ENCODE measurements at regions not wholly inside any gene's neighbourhood (a gene's known extent, or its start where the extent isn't known, plus 50 kb on each side); places are given as distances from the start of the nearest gene placed in this dataset.
"Not testable (repeated sequence)": the region's sequence is repeated elsewhere in the genome, so short reads cannot be mapped to it uniquely, and the experiment has no call there.

DNA sequence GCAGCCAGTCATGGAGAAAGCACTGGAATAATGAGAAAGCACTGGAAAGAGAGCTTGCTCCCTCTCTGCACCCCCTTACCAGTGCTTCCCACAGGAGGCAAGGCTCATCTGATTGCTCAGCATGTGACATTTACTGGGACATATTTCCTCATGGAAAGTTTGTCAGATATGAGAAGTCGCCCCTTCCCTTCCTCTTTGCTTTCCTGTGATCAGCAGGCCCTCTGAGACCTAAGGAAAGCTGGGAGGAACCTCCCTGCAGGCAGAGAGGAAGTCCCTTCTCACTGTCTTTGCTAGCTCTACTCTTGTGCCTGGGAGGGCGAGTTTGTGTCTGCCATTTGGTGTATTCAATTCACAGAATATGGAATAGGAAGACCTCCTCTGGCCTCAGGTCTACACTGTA lies 283.8 kb downstream of the ALDH8A1 start:
- DNase-seq: no peak

DNA sequence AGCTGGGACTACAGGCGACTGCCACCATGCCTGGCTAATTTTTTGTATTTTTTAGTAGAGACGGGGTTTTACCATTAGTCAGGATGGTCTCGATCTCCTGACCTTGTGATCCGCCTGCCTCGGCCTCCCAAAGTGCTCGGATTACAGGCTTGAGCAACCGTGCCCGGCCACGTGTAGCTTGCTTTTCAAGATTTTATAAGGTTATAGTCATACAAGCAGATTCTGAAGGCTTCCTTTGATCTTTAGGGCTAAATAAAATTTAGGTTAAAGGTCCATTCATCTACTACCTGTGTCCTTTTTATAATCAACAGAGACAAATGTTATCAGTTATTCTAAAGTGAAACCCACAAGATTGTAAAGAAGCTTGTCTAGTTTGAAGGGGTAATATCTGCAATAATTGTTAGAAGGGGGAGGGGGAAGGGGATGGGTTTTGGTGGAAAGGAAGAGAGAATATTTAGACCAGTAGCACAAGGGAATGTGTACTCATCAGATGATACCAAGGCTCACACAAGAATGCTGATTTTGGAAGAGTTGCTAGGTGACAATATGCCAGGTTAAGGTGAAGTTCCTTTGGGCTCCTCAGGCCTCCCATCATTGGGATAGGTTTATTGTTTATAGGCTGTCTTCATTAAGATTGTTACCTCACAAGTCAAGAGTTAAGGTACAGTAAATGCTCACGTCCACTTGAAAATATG lies 284.7 kb downstream of the ALDH8A1 start:
- no peak for DNase-seq

DNA sequence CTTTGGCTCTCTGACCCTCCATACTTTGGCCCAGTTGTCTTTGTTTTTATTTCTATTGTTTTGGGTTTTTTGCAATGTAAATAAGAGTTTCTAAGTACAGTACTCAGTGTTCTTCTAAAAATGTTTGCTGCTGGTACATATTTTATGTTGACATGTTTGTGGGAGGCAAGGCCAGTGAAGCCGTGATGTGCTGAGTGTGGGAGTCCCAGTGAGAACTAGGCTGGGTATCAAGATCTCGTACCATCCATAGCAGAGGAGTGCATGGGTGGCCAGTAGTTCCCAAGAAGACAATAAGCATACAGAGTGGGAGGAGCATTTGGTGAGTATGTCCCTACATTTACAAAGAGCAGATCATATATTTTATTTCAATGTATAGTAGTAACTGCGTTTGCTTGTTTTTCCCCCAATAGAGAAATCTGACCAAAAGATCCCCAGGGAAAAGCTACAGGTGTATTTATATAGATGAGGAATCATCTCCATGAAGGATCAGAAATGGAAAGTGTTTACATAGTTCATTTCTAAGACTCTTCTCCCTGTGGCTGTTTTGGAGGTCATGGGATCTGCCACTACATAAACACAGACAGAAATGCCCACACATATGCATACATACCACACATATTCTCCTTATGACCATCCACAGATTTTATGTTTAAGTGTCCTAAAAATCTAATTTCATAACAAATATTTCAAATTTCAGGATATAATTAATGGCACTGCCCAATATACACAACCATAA lies 285.9 kb downstream of the ALDH8A1 start:
- no peak for DNase-seq

DNA sequence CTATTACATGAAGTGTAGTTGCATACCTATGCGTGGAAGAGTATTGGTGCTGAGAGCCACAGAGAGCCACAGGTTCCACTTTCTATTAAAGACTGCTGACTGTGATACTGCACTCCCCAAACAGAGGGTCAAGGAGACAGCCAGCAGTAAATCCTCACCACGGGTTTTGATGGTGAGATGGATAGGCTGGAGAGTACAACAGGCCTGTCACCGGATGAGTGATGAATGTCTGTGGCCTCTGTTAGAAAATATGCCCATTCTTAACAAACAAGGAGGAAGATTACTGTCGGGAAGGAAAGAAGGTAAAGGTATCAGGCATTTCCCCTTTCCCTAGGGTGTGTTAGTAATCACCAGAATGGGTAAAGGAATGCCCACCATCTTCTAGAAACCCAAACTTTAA lies 286.5 kb downstream of the ALDH8A1 start:
- no peak for DNase-seq

DNA sequence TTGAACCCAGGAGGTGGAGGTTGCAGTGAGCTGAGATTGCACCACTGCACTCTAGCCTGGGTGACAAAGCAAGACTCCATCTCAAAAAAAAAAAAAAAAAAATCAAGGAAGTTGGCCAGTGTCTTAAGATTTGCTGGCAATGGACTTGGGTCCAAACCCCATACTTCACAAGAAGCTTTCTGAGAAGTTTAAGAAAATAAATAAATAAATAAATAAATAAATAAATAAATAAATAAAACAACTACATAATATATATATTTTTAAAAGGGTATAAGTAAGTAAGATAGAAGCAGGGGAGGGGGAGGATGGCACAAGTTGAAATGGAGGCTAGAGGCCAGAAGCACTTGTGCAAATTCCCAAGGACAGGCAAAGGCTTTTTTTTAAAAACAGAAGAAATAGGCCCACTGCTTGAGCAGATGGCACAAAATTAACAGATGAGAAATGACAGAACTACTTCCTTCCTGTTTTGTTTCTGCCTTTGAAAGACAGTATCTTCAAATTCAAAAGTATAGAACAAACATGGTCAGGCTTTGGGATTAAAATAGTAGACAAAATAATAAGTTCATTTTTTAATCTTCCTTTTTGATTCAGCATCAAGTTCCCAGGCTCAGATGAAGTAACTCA lies 287.7 kb downstream of the ALDH8A1 start:
- no peak for DNase-seq

DNA sequence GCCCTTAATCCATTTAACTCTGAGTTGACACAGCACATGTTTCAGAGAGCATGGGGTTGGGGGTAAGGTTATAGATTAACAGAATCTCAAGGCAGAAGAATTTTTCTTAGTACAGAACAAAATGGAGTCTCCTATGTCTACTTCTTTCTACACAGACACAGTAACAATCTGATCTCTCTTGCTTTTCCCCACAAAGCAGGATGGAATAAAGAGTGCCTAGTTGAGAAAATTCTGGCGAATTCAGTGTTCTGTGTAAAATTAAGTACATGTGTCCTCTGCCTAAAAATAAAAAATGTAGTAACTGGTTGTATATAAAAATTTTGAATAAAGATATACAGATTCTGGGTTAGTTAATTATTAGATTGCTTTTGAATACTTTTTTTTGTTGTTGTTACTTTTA lies 290.0 kb downstream of the ALDH8A1 start:
- DNase-seq: not testable (repeated sequence)

DNA sequence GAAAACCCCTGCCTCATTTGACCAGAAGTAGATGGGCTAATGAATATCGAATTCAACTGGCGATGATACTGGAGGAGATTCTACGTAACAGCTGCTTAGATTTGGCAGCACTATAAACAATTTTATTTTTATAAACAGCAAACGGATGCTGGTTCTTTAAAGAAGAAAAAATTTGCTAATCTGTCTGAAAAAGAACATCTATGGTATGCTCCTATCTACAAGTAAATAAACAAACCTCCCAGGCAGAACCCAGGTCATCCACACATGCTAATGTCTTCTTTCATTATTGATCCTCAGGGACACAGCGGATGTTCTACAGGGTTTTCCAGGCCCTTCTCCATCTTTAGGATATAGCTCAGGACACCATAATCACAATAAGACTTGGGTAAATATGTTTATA lies 291.3 kb downstream of the ALDH8A1 start:
- no peak for DNase-seq

DNA sequence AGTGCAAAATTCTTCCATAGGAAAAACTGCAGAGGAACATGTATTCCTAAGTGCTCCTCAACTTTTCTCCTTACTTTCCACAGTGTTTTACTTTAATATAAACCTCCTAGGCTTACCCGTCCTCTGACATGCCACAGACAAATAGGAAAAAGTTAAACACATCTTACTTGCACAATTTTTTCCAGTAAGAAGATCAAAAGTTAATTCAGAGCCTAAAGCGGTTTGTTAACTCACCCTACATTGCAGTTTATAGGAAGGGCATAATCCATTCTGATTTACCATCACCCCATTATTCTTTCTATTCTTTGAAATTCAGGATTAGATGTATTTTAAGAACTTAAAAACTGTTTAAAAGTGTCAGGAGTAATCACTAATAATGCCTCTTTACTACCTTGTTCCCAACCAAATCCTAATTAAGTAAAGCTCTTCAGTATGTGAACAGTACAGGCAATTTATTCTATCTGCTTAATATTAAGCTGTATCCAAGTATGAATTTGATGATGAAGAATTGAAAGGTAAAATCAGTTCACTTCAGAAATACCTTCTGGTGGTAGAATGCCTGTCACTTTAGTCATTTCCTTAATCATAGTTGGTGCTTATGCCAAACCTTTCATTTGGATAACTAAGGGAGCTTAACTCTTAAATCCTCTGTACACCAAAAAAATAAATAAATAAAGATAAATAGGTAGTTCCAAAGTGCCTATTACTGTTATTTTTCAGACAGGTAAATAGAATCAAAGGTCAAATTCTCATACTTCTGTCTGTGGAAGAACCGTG lies 292.0 kb downstream of the ALDH8A1 start:
- no peak for DNase-seq

DNA sequence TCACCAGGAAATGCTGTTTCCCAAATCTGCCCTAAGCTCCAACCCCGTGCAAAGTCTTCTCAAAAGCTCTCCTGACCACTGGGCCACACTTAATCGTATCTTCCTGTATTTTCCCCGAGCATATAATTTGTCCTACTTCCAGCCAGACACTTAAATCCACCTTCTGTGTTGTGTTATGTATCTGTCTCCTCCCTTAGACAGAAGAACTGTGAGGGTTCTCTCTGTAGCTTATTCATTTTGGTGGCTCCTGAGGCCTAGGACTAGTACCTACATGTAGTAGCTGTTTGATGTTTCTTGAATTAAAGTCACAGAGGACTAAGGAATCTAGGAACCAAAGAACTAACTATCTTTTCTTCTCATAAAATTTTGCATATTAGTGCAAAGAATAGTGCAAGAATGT lies 292.6 kb downstream of the ALDH8A1 start:
- DNase-seq: no peak

DNA sequence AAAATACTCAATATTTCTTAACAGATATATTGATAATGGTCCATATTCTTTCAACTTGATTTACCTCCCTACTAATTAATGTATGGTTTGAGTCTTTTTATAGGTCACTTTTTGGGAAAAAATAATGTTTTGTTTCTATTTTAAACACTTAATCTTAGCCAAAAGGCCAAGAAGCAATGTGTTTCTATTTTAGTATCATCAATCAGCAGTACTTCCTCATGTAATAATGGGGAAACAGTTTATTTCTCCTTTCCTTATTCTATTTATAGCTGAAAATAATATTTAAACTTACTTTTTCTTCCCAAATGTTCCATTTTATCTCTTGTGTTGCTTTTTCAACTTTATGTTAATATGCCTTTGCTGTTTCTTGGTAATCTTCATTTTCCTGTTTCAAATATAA lies 295.1 kb downstream of the ALDH8A1 start:
- no peak for DNase-seq

DNA sequence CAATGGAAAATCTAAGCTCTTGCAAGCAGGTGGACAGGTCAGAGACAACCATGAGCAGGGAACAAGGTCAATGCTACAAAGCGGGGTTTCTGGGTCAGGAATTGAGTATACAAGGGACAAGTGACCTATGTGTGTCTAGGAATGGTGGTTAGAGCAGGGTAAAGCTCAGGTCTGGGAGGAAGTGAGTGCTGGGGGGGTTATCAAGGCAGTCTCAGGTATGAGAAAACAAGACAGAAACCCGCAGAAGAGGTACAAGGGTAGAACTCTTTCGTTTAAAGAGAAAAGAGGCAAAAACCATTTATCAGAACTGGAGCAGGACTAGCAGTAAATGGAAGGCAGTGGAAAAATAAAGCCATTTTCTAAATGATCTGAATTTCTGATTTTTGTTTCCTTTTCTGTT lies 298.4 kb downstream of the ALDH8A1 start:
- DNase-seq: no peak

DNA sequence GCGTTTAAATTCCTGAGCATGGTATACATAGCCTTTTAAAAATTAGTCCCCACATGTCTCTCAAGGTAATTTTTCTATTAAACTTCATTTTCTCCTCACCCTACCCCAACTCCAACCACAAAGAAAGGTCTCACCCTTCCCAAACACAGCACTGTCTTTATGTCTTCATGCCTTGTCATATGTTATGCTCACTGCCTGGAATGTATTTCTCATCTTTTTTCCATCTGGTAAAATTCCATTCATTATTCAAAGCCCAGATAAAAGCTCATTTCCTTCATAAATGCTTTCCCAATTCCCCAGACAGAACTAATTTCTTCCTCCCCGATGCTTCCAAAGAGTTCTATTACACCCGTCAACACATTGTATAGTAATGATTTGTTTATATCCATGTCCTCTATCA lies 302.0 kb downstream of the ALDH8A1 start:
- DNase-seq: no peak

DNA sequence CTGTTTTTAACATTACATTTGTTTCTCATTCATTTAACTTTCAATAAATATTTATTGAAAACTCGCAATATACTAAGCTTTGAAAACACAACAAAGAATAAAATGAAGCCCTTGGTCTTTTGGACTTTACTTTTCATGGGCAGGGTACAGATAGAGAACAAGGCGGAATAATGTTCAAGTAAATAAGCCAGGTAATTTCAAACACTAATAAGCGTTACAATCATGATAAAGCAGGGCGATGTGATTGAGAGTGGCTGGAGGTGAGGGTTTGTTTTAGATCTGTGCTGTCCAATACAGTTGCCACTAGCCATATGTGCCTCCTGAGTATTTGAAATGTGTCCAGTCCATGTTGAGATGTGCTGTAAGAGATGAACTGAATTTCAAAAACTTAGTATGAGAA lies 307.1 kb downstream of the ALDH8A1 start:
- no peak for DNase-seq

DNA sequence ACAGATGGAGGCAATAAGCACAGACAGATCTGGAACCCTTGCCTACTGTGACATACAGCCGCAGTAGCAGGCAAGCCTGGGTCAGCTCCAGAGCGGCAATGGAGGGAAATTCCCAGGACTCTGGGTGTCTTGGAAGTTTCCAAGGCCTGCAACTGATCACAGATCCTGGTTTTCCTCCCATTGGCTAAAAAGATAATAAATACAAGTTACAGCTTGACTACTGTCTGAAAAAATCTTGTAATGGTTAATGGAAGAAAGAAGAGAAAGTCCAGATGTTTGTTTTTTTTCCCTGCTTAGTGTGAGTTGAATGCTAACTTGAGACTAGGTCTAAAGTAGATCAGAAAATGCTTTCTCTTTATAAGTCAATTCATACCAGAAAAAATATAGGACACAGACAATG lies 307.6 kb downstream of the ALDH8A1 start:
- DNase-seq: no peak

DNA sequence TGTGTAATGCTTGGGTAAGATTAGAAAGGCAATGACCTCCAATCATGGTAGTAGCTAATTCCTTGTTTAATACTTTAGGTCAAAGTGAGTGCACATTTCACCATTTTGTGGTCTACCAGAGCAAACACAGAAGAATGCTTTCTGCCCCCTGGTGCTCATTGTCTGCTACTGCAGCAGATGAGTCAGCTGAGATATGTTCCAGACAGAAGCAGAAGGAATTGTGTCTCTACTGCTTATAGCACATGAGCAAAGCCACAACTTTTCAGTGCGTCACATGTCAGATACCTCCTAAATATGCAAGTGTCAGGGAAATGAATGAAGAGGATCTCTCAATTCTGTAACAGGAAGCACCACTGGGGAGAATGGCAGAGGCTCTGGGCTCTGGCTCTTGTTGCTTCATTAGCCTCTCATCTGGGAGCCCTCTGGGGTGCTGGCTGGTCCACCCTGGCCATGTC lies 308.9 kb downstream of the ALDH8A1 start:
- DNase-seq: no peak

DNA sequence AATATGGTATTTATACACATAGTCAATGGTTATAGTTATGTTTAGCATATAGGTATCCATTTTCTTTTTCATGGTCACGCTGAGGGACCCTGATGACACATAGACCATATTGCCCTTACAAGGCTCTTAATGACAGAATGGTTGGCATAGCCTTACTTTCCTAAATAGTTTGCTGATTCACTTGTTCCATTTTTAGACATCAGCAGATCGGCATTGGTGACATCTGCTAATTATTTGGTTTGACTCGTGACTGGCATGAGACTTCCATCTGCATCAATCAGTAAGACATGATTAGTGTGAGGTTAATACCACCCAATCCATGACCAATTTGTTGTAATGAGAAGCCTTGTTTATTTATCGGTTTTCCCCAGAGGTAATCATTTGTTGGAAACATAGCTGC lies 309.7 kb downstream of the ALDH8A1 start:
- DNase-seq: no peak

DNA sequence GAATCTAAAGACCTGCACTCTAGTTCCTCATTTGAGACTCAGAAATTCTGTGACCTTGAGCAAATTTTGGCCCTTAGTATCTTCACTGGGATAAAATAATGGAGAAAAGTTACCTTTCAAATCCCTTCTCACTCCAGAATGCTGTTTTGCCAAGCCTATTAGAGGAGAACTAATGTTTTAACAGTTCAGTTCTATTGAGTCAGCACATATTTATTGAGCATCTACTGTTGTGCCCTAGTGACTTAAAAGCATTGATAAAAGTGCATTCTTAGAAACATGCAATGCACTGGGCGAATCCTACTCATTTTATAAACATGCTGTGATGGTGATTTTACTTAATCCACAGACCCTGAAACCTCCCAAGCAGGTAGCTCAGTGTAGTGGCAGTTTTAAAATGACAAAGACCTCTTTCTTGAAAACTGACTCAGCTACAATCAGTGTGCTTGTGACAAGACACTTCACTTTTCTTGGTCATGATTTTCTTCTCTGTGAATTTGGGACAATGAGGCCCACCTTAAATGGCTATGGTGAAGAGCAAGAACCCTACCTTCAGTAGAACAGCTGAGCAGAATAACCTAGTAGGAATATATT lies 312.0 kb downstream of the ALDH8A1 start:
- no peak for DNase-seq

DNA sequence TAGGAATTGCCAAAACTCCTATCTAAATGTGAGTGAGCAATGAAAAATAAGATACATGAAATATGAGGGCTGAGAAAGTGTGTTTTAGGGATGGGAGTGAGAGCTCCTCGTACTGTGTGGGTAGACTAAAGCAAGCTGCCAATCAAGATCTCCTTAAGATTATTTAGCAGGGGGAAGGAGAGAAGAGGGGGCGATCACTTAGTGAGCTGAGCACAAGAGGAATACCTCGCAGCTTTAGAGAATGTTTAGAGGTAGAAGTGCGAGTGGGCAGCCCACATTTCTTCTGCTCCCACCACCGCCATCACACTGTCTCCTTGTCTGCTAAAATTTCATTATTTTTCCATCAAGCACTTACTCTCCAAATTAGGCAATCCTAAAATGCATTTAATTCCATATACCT lies 312.6 kb downstream of the ALDH8A1 start:
- DNase-seq: no peak

DNA sequence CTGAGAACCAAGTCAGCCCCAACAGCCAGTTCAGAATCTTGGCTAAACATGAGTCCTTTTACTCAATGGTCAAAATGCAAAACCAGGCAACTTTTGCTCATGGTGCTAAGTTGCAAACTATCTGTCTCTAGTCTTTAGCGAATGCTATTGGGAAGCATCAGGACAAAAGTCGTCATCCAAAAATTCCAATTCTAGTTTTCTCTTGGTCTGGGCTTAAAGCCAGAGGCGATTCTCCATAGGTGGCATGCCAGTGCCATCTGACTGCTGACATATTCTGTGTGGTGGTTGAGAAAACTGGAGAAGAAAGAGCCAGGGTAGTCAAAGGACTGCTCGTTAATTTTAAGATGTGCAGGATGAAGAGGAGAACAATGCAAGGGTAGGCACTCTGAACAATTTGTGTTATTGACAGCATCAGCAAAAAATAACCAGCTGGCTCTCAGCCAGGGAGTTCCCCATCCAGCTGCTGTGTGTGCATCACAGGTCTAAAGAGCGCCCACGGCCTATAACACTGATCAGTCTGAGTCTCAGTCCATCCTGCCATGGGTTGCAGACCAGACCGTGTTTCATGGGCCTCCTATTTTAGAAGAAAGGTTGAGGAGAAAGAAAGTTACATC lies 313.6 kb downstream of the ALDH8A1 start:
- DNase-seq: no peak

DNA sequence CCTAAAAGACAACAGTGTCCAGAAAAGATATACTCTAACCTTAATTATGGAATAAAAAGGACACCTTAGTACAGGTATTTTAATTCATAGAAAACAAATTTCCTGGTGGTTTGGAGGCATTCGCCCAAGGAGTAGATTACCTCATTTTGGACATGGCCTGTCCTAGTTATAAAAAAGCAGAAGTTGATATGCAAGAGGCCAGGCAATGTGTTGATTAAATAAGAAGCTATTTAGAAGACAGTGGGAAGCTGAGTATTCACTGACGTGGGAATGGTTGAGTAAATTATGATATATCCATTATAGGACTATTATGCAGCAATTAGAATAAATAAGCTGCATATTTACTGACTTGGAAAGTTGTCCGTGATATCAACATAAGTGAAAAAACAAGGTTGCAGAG lies 314.9 kb downstream of the ALDH8A1 start:
- DNase-seq: no peak

DNA sequence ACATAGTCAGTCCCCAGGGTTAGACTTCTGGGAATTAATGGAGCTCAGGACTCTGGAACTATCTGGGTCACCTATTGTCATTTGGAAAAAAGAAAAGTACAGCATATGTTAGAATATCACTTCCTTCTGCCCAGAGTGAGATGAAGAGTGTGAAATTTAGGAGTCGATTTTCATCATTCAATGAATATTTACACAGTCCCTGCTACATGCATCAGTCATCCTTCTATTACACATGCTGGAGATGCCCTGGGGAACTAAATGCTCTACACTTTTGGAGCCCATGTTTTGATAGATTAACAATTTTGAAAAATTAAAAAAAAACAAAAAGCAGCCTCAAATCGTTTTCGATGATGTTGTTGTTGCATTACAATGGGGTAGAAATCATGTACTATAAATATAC lies 315.4 kb downstream of the ALDH8A1 start:
- no peak for DNase-seq

Measured in activated gamma-delta T cell (primary cell).